ENCODE measurements at regions not wholly inside any gene's neighbourhood (a gene's known extent, or its start where the extent isn't known, plus 50 kb on each side); places are given as distances from the start of the nearest gene placed in this dataset.
"Not testable (repeated sequence)": the region's sequence is repeated elsewhere in the genome, so short reads cannot be mapped to it uniquely, and the experiment has no call there.

- no peaks in the 10 kb centered on the region for H3K36me3 ChIP-seq (ENCODE audit: control insufficient read depth in 2 of 2, insufficient read depth in 2 of 2, low read length in 2 of 2)
- no peak overlapping the region for H3K9ac ChIP-seq (ENCODE audit: low read length in 2 of 2)
- peaks cover 3% of the 10 kb centered on the region for H3K4me1 ChIP-seq (ENCODE audit: control insufficient read depth, insufficient read depth, low read length)
- H3K27ac ChIP-seq (ENCODE audit: low read length): no peak overlapping the region
- H3K9me3 ChIP-seq (ENCODE audit: control insufficient read depth in 2 of 2, low read length in 2 of 2): no peaks in the 10 kb centered on the region
- H3K27me3 ChIP-seq (ENCODE audit: control insufficient read depth in 1 of 2, insufficient read depth in 2 of 2, low read length in 2 of 2): no peaks in the 10 kb centered on the region
- no peak overlapping the region for H3K4me3 ChIP-seq (ENCODE audit: low read length in 2 of 2)
These were observed 135.2 kb upstream of the SLC24A2 start for GRCh38 chr9:19924080-19924479.

GRCh38 chr9:19922476-19923118, 133.8 kb upstream of the SLC24A2 start:
- H3K4me1 ChIP-seq (ENCODE audit: control insufficient read depth, insufficient read depth, low read length): peaks cover 3% of the 10 kb centered on the region
- no peak overlapping the region for H3K27ac ChIP-seq (ENCODE audit: low read length)
- no peaks in the 10 kb centered on the region for H3K27me3 ChIP-seq (ENCODE audit: control insufficient read depth in 1 of 2, insufficient read depth in 2 of 2, low read length in 2 of 2)
- H3K4me3 ChIP-seq (ENCODE audit: low read length in 2 of 2): no peak overlapping the region
- no peaks in the 10 kb centered on the region for H3K9me3 ChIP-seq (ENCODE audit: control insufficient read depth in 2 of 2, low read length in 2 of 2)
- no peak overlapping the region for H3K9ac ChIP-seq (ENCODE audit: low read length in 2 of 2)
- H3K36me3 ChIP-seq (ENCODE audit: control insufficient read depth in 2 of 2, insufficient read depth in 2 of 2, low read length in 2 of 2): no peaks in the 10 kb centered on the region

- peaks cover 3% of the 10 kb centered on the region for H3K4me1 ChIP-seq (ENCODE audit: control insufficient read depth, insufficient read depth, low read length)
- H3K27ac ChIP-seq (ENCODE audit: low read length): no peak overlapping the region
- H3K4me3 ChIP-seq (ENCODE audit: low read length in 2 of 2): no peak overlapping the region
- H3K36me3 ChIP-seq (ENCODE audit: control insufficient read depth in 2 of 2, insufficient read depth in 2 of 2, low read length in 2 of 2): no peaks in the 10 kb centered on the region
- H3K9me3 ChIP-seq (ENCODE audit: control insufficient read depth in 2 of 2, low read length in 2 of 2): no peaks in the 10 kb centered on the region
- H3K27me3 ChIP-seq (ENCODE audit: control insufficient read depth in 1 of 2, insufficient read depth in 2 of 2, low read length in 2 of 2): no peaks in the 10 kb centered on the region
- H3K9ac ChIP-seq (ENCODE audit: low read length in 2 of 2): no peak overlapping the region
These were observed 131.6 kb upstream of the SLC24A2 start for GRCh38 chr9:19920401-19920800.

GRCh38 chr9:19918630-19919029, 129.8 kb upstream of the SLC24A2 start:
- H3K4me3 ChIP-seq (ENCODE audit: low read length in 2 of 2): no peak overlapping the region
- H3K9ac ChIP-seq (ENCODE audit: low read length in 2 of 2): no peak overlapping the region
- peaks cover 3% of the 10 kb centered on the region for H3K4me1 ChIP-seq (ENCODE audit: control insufficient read depth, insufficient read depth, low read length)
- no peaks in the 10 kb centered on the region for H3K36me3 ChIP-seq (ENCODE audit: control insufficient read depth in 2 of 2, insufficient read depth in 2 of 2, low read length in 2 of 2)
- H3K27me3 ChIP-seq (ENCODE audit: control insufficient read depth in 1 of 2, insufficient read depth in 2 of 2, low read length in 2 of 2): no peaks in the 10 kb centered on the region
- no peak overlapping the region for H3K27ac ChIP-seq (ENCODE audit: low read length)
- H3K9me3 ChIP-seq (ENCODE audit: control insufficient read depth in 2 of 2, low read length in 2 of 2): no peaks in the 10 kb centered on the region

GRCh38 chr9:19914044-19914443, 125.2 kb upstream of the SLC24A2 start:
- Histone ChIP-seq H3K9ac (ENCODE audit: low read length in 2 of 2) (no peak overlapping the region), H3K27me3 (ENCODE audit: control insufficient read depth in 1 of 2, insufficient read depth in 2 of 2, low read length in 2 of 2) (no peaks in the 10 kb centered on the region), H3K9me3 (ENCODE audit: control insufficient read depth in 2 of 2, low read length in 2 of 2) (no peaks in the 10 kb centered on the region), H3K27ac (ENCODE audit: low read length) (no peak overlapping the region), H3K4me1 (ENCODE audit: control insufficient read depth, insufficient read depth, low read length) (no peaks in the 10 kb centered on the region), H3K36me3 (ENCODE audit: control insufficient read depth in 2 of 2, insufficient read depth in 2 of 2, low read length in 2 of 2) (no peaks in the 10 kb centered on the region), H3K4me3 (ENCODE audit: low read length in 2 of 2) (no peak overlapping the region)

- H3K36me3 ChIP-seq (ENCODE audit: control insufficient read depth in 2 of 2, insufficient read depth in 2 of 2, low read length in 2 of 2): no peaks in the 10 kb centered on the region
- no peak overlapping the region for H3K4me3 ChIP-seq (ENCODE audit: low read length in 2 of 2)
- H3K27ac ChIP-seq (ENCODE audit: low read length): no peak overlapping the region
These were observed 124.3 kb upstream of the SLC24A2 start for GRCh38 chr9:19913151-19913550.

GRCh38 chr9:19903076-19903475, 114.2 kb upstream of the SLC24A2 start:
- no peak overlapping the region for H3K27ac ChIP-seq (ENCODE audit: low read length)
- no peaks in the 10 kb centered on the region for H3K36me3 ChIP-seq (ENCODE audit: control insufficient read depth in 2 of 2, insufficient read depth in 2 of 2, low read length in 2 of 2)
- no peak overlapping the region for H3K9ac ChIP-seq (ENCODE audit: low read length in 2 of 2)
- H3K27me3 ChIP-seq (ENCODE audit: control insufficient read depth in 1 of 2, insufficient read depth in 2 of 2, low read length in 2 of 2): no peaks in the 10 kb centered on the region
- H3K4me3 ChIP-seq (ENCODE audit: low read length in 2 of 2): no peak overlapping the region
- H3K4me1 ChIP-seq (ENCODE audit: control insufficient read depth, insufficient read depth, low read length): no peaks in the 10 kb centered on the region
- no peaks in the 10 kb centered on the region for H3K9me3 ChIP-seq (ENCODE audit: control insufficient read depth in 2 of 2, low read length in 2 of 2)

More at GRCh38 chr9:19913151-19913550, 124.3 kb upstream of the SLC24A2 start:
- Histone ChIP-seq H3K27me3 (ENCODE audit: control insufficient read depth in 1 of 2, insufficient read depth in 2 of 2, low read length in 2 of 2) (no peaks in the 10 kb centered on the region), H3K9me3 (ENCODE audit: control insufficient read depth in 2 of 2, low read length in 2 of 2) (no peaks in the 10 kb centered on the region), H3K9ac (ENCODE audit: low read length in 2 of 2) (no peak overlapping the region), H3K4me1 (ENCODE audit: control insufficient read depth, insufficient read depth, low read length) (no peaks in the 10 kb centered on the region)

- Histone ChIP-seq H3K4me1 (ENCODE audit: control insufficient read depth, insufficient read depth, low read length) (no peaks in the 10 kb centered on the region), H3K27me3 (ENCODE audit: control insufficient read depth in 1 of 2, insufficient read depth in 2 of 2, low read length in 2 of 2) (no peaks in the 10 kb centered on the region), H3K9me3 (ENCODE audit: control insufficient read depth in 2 of 2, low read length in 2 of 2) (no peaks in the 10 kb centered on the region), H3K27ac (ENCODE audit: low read length) (no peak overlapping the region), H3K9ac (ENCODE audit: low read length in 2 of 2) (no peak overlapping the region), H3K36me3 (ENCODE audit: control insufficient read depth in 2 of 2, insufficient read depth in 2 of 2, low read length in 2 of 2) (no peaks in the 10 kb centered on the region), H3K4me3 (ENCODE audit: low read length in 2 of 2) (no peak overlapping the region)
These were observed 112.7 kb upstream of the SLC24A2 start for GRCh38 chr9:19901586-19901985.

GRCh38 chr9:19896161-19896560, 107.3 kb upstream of the SLC24A2 start:
- Histone ChIP-seq H3K4me1 (ENCODE audit: control insufficient read depth, insufficient read depth, low read length) (peaks cover 3% of the 10 kb centered on the region), H3K9me3 (ENCODE audit: control insufficient read depth in 2 of 2, low read length in 2 of 2) (no peaks in the 10 kb centered on the region), H3K9ac (ENCODE audit: low read length in 2 of 2) (no peak overlapping the region), H3K27ac (ENCODE audit: low read length) (no peak overlapping the region), H3K36me3 (ENCODE audit: control insufficient read depth in 2 of 2, insufficient read depth in 2 of 2, low read length in 2 of 2) (no peaks in the 10 kb centered on the region), H3K4me3 (ENCODE audit: low read length in 2 of 2) (no peak overlapping the region), H3K27me3 (ENCODE audit: control insufficient read depth in 1 of 2, insufficient read depth in 2 of 2, low read length in 2 of 2) (no peaks in the 10 kb centered on the region)

- not testable (repeated sequence) for H3K9ac ChIP-seq (ENCODE audit: low read length in 2 of 2); H3K27ac ChIP-seq (ENCODE audit: low read length); H3K4me1 ChIP-seq (ENCODE audit: control insufficient read depth, insufficient read depth, low read length); H3K9me3 ChIP-seq (ENCODE audit: control insufficient read depth in 2 of 2, low read length in 2 of 2); H3K36me3 ChIP-seq (ENCODE audit: control insufficient read depth in 2 of 2, insufficient read depth in 2 of 2, low read length in 2 of 2); H3K27me3 ChIP-seq (ENCODE audit: control insufficient read depth in 1 of 2, insufficient read depth in 2 of 2, low read length in 2 of 2); H3K4me3 ChIP-seq (ENCODE audit: low read length in 2 of 2)
These were observed 106.7 kb upstream of the SLC24A2 start for GRCh38 chr9:19895578-19895977.

- Histone ChIP-seq H3K9me3 (ENCODE audit: control insufficient read depth in 2 of 2, low read length in 2 of 2) (no peaks in the 10 kb centered on the region), H3K27me3 (ENCODE audit: control insufficient read depth in 1 of 2, insufficient read depth in 2 of 2, low read length in 2 of 2) (no peaks in the 10 kb centered on the region), H3K9ac (ENCODE audit: low read length in 2 of 2) (no peak overlapping the region), H3K4me1 (ENCODE audit: control insufficient read depth, insufficient read depth, low read length) (peaks cover 3% of the 10 kb centered on the region), H3K4me3 (ENCODE audit: low read length in 2 of 2) (no peak overlapping the region), H3K36me3 (ENCODE audit: control insufficient read depth in 2 of 2, insufficient read depth in 2 of 2, low read length in 2 of 2) (no peaks in the 10 kb centered on the region), H3K27ac (ENCODE audit: low read length) (no peak overlapping the region)
These were observed 106.2 kb upstream of the SLC24A2 start for GRCh38 chr9:19895006-19895405.

Data from stomach smooth muscle (tissue), 2 donors.